ENCODE measurements at regions not wholly inside any gene's neighbourhood (a gene's known extent, or its start where the extent isn't known, plus 50 kb on each side); places are given as distances from the start of the nearest gene placed in this dataset.

DNA sequence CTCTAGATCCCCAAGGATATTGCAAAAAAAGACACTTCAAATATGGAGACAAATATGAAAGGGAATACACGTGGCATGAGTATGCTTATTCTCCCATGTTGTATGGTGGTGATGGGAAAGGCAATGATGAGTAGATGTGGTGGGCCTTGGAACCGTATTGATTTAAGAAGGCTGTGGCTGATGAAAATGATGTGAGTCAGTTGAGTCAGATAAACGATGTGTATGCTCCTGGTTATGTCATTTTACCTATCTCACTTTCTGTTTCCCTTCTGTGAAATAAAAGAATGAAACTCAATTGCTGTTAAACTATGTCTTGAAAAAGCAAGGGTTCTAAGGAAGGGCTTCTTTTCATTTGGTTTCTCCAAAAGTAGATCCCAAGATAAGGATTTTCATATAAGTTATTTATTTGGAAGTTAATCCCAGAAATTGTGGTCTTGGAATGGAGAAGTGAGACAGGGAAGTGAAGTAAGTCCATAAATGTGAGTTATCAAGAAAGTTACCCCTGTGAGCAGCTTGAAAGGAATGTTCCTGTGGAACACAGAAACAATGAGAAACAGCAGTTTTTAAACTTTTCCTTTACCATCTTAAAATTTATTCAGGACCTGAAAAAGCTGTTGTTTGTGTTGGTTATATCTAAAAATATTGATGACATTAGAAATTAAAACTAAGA, 292.0 kb downstream of the DUSP10 start:
- Mint-ChIP-seq H3K4me3 (ENCODE audit: unreplicated experiment) (no peak overlapping the region), H3K9me3 (ENCODE audit: unreplicated experiment) (no peaks in the 10 kb centered on the region), H3K27ac (ENCODE audit: unreplicated experiment) (no peak overlapping the region), H3K36me3 (ENCODE audit: insufficient read depth, unreplicated experiment) (no peaks in the 10 kb centered on the region), H3K27me3 (ENCODE audit: insufficient read depth, unreplicated experiment) (no peaks in the 10 kb centered on the region), H3K4me1 (ENCODE audit: low read depth, unreplicated experiment) (no peaks in the 10 kb centered on the region)
- ChIA-PET CTCF (no interaction called here), POLR2A (no interaction called here)
- Histone ChIP-seq H3K4me3 (ENCODE audit: low read depth, low read length) (no peak overlapping the region), H3K27me3 (replicated peaks; ENCODE audit: control insufficient read depth, insufficient read depth, low read length) (no peaks in the 10 kb centered on the region), H3K9me3 (no peaks in the 10 kb centered on the region), H3K36me3 (ENCODE audit: control insufficient read depth, insufficient read depth, low read length) (no peaks in the 10 kb centered on the region), H3K4me1 (no peaks in the 10 kb centered on the region)
- intact Hi-C loops (cut with micrococcal nuclease; ENCODE audit: unreplicated experiment) = no loop called here
- TF ChIP-seq, protein P1, sequence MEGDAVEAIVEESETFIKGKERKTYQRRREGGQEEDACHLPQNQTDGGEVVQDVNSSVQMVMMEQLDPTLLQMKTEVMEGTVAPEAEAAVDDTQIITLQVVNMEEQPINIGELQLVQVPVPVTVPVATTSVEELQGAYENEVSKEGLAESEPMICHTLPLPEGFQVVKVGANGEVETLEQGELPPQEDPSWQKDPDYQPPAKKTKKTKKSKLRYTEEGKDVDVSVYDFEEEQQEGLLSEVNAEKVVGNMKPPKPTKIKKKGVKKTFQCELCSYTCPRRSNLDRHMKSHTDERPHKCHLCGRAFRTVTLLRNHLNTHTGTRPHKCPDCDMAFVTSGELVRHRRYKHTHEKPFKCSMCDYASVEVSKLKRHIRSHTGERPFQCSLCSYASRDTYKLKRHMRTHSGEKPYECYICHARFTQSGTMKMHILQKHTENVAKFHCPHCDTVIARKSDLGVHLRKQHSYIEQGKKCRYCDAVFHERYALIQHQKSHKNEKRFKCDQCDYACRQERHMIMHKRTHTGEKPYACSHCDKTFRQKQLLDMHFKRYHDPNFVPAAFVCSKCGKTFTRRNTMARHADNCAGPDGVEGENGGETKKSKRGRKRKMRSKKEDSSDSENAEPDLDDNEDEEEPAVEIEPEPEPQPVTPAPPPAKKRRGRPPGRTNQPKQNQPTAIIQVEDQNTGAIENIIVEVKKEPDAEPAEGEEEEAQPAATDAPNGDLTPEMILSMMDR (IDR thresholded peaks at IDR 0.05; ENCODE audit: insufficient read depth in 1 of 2, low read depth in 1 of 2, low read length in 1 of 2, severe bottlenecking in 1 of 2, unreplicated experiment in 1 of 2) = no peak
- no peak for DNase-seq
- no TSS peak for BruUV-seq (replicated peaks)

DNA sequence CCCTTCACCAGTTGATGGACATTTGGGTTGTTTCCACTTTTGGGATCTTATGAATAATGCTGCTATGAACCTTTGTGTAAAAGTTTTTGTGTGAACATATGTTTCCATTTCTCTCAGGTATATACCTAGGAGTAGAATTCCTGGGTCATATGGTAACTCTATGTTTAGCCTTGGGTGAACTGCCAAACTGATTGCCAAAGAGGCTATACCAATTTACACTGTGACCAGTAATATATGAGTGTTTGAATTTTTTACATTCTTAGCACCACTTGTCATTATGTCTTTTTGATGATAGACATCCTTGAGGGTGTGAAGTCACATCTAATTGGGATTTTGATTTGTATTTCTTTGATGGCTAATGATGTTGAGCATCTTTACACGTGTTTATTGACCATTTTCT, 290.1 kb downstream of the DUSP10 start:
- intact Hi-C loops (cut with micrococcal nuclease; ENCODE audit: unreplicated experiment) = no loop called here
- Mint-ChIP-seq H3K27me3 (ENCODE audit: insufficient read depth, unreplicated experiment) (peaks cover 2% of the 10 kb centered on the region), H3K27ac (ENCODE audit: unreplicated experiment) (no peak overlapping the region), H3K4me3 (ENCODE audit: unreplicated experiment) (no peak overlapping the region), H3K4me1 (ENCODE audit: low read depth, unreplicated experiment) (no peaks in the 10 kb centered on the region), H3K36me3 (ENCODE audit: insufficient read depth, unreplicated experiment) (no peaks in the 10 kb centered on the region), H3K9me3 (ENCODE audit: unreplicated experiment) (no peaks in the 10 kb centered on the region)
- no peaks in the 10 kb centered on the region for H3K9me3 ChIP-seq
- POLR2A ChIA-PET = no interaction called here
- no TSS peak for BruUV-seq (replicated peaks)
- no peak for DNase-seq
- TF ChIP-seq, protein P1 (IDR thresholded peaks at IDR 0.05; ENCODE audit: insufficient read depth in 1 of 2, low read depth in 1 of 2, low read length in 1 of 2, severe bottlenecking in 1 of 2, unreplicated experiment in 1 of 2) = no peak
- CTCF ChIA-PET = no interaction called here
- H3K36me3 ChIP-seq (ENCODE audit: control insufficient read depth, insufficient read depth, low read length) = no peaks in the 10 kb centered on the region
- no peaks in the 10 kb centered on the region for H3K4me1 ChIP-seq
- H3K4me3 ChIP-seq (ENCODE audit: low read depth, low read length) = no peak overlapping the region
- no peaks in the 10 kb centered on the region for H3K27me3 ChIP-seq (replicated peaks; ENCODE audit: control insufficient read depth, insufficient read depth, low read length)

DNA sequence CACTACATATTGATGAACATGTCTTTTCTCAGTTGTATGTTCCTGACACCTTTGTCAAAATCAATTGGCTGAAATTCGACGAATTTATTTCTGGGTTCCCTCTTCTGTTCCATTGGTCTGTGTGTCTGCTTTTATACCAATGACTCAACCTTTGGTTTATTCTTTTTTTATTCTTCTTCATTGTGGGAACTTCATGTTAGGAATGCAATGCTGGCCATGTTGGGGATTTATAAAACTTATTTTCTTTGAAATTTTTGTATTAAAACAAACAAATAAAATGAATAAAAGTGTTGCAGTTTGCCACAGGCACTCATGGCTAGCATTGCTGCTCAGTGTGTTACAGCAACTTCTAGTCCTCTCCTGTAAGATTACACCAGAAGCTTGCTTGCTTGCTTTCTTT, 287.8 kb downstream of the DUSP10 start:
- H3K4me3 ChIP-seq (ENCODE audit: low read depth, low read length) = no peak overlapping the region
- CTCF ChIA-PET = no interaction called here
- no peaks in the 10 kb centered on the region for H3K4me1 Mint-ChIP-seq (ENCODE audit: low read depth, unreplicated experiment)

More for the DNA sequence above, 287.8 kb downstream of the DUSP10 start:
- Mint-ChIP-seq H3K27me3 (ENCODE audit: insufficient read depth, unreplicated experiment) (peaks cover 6% of the 10 kb centered on the region), H3K4me3 (ENCODE audit: unreplicated experiment) (no peak overlapping the region), H3K36me3 (ENCODE audit: insufficient read depth, unreplicated experiment) (no peaks in the 10 kb centered on the region), H3K9me3 (ENCODE audit: unreplicated experiment) (no peaks in the 10 kb centered on the region), H3K27ac (ENCODE audit: unreplicated experiment) (no peak overlapping the region)
- no peaks in the 10 kb centered on the region for H3K27me3 ChIP-seq (replicated peaks; ENCODE audit: control insufficient read depth, insufficient read depth, low read length)
- no peaks in the 10 kb centered on the region for H3K9me3 ChIP-seq
- POLR2A ChIA-PET = no interaction called here
- no peak for DNase-seq
- TF ChIP-seq, protein P1 (IDR thresholded peaks at IDR 0.05; ENCODE audit: insufficient read depth in 1 of 2, low read depth in 1 of 2, low read length in 1 of 2, severe bottlenecking in 1 of 2, unreplicated experiment in 1 of 2) = no peak
- BruUV-seq (replicated peaks) = no TSS peak
- H3K36me3 ChIP-seq (ENCODE audit: control insufficient read depth, insufficient read depth, low read length) = no peaks in the 10 kb centered on the region
- intact Hi-C loops (cut with micrococcal nuclease; ENCODE audit: unreplicated experiment) = no loop called here
- H3K4me1 ChIP-seq = no peaks in the 10 kb centered on the region

Measured in Caco-2 (cell line).